ENCODE measurements at regions not wholly inside any gene's neighbourhood (a gene's known extent, or its start where the extent isn't known, plus 50 kb on each side); places are given as distances from the start of the nearest gene placed in this dataset.

DNA sequence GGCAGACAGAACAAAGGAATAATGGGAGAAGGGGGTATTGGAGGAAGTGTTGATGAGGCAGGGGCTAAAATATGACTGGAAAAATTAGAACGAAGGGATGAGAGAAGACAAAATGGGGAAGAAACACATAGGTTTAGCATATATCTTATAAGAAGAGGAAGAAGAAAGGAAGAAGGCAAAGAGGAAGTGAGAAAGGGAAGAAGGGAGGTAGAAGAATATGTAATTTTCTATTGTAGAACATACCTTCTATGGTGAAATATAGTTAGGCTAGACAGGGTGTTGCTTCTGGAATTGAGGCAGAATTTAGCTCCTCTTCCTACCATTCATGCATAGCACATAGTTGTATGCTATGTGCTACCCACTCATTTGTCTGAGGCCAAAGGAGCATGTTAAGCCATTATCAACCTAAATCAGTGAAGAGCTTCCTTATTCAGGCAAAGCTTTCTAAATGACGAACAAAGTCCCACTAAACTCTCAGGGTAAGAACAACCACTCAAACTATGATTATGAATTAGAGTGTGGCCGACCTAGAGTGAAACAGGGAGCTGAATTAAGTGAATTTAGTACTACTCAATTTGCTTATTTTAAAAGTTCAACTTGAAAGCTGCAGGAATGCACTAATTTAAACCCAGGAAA lies 180.9 kb upstream of the GALNT5 start:
- DNase-seq = no peak

DNA sequence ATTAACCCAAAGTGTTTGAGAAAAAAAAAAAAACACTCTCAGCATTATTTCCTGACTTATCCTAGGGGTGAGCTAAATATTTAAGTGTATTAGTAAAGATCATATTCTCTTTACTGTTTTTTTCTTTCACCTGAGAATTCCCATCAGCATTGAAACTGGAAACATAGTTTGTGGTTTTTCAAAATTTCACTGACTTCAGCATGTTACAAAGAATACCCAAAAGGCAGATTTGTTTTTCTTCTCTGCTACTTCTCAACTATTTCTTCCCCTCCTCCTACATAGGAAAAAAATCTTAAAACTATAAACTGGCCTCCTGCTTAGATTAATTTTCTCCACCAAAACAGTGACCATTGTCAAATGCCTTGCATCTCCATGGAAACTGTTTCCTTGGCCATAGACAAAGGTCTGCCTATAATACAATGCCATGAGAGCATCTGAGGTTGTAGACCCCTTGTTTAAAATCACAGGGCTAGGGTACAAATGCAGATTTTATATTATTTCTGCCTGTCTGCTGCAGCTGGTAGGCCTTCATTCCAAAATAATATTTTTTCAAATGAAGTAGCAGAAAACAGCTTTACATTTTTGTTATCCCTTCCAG lies 179.7 kb upstream of the GALNT5 start:
- DNase-seq = no peak

DNA sequence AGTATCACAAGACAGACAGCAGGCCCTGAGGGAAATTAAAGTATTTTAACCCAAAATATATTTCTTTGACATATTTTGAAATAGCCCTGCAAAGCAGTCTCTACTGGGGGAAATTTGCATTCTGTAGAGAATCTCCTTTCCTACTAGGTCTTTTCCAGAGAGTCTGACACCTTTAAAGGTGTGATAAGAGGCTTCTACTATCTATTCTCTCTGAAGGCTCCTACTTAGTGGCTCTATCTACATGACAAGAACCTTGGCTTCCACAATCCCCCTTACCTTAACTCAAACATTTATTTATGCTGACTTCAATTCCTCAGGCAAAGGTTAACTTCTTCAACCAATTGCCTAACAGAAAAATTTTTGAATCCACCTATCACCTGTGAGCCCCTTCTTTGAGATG lies 174.6 kb upstream of the GALNT5 start:
- no peak for DNase-seq

DNA sequence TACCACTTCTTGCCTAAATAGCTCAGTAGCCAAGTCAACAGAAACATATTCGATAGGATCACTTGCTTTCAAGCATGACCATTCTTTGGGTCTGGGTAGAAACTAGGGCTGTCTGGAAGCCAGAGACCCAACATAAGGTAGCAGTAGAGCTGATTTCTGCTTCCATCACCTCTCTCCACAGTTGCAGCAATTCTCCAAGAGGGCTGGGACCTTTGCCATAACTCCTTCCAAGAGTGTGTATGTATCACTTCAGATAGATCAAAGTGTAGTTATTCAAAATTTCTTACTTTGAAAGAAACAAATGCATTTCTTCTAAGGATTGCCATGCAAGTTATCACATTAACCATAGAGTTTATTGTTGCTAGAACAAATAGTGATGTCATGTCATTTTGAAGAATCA lies 172.0 kb upstream of the GALNT5 start:
- DNase-seq = no peak

DNA sequence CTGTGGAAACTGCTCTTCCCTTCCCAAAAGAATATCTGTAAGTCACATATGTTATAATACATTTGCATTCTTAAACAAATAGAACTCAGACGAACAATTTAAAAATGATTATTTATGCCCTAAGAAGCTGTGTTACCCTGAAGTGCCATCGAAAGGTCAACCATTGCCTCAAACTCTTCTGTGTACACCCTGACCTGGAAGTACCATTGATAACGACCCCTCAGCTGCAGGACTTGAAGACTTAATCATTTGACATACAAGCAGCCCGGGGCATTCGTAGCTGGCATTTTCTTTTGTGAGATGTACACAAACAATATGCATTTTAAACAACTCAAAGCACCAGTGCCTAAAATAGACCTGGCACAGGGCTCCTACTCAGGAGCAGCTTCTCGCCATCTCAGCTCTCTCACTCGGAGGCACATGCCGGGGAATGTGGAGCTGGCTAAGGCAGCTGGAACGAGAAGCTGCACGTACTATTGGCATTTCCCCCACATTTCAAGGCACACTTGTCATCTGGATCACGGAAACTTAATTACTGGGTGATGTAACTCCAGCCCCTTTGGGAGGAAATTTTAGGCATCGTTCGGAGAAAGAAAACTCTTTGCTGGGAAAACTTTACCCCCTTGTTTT lies 170.0 kb upstream of the GALNT5 start:
- no peak for DNase-seq

DNA sequence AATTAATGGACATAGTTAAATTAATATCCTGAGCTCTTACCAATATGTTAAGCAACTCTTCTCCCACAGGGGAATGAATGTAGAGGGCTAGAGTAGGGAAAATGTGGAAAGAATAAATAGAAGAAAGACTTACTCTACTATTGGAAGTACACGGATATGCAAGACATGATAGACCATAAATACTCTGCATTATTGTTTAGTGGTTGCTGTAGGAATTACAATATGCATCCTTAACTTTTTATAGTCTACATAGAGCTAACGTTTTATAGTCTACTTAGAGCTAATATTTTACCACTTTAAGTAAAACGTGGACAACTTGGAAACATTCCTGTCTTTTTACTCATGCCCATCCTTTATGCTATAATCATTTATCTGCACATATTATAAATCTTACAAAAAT lies 163.8 kb upstream of the GALNT5 start:
- no peak for DNase-seq

DNA sequence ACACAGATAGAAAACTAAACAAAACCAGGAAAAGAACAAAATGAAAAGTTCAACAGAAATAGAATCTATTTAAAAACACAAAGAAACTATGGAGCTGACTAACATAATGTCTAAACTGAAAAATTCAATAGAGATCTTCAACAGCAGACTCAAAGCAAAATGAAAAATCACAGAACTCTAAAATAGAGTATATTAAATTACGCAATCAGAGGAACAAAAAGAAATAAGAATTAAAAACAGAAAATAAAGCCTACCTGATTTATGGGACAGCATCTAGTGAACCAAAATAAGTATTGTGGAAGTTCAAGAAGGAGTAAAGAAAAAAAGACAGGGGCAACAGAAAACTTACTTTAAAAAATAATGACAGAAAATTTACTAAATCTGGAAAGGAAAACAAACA lies 152.1 kb upstream of the GALNT5 start:
- DNase-seq = no peak

DNA sequence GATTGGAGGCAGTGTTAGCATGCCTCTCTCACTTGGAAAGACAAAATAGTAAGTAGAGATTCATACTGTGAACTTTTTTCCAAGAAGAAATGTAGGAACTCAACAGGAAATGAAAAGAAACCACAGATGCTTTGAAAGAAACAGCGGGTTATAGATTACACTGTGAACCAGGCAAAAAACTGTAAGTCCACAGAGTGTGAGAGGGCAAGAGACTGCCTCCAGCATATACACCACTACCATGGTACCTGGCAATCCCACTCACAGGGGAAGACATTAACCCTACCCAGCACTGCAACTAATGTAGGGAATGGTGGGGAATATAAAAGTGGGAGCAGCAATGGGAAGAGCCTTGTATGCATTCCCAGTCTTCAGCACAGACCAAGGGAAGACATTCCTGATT lies 150.6 kb upstream of the GALNT5 start:
- no peak for DNase-seq

DNA sequence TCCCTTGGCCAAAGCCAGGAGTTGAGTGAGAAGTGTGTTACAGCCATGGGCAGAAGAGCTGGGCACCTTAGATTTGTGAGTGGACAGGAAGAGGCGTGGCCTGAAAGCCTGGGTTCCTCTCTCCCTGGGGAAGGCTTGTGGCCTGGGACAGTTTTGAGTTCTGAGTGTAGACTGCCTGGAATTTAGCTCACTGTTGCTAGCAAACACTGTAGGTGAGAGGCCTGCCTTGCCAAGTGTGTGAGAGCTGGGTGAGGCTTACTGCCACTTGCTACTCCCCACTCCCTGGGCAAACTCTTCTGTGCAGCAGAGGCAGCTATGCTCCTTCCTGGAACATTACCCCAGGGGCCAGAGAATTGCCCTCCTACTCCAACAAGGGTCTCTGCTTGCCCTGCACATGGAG lies 150.0 kb upstream of the GALNT5 start:
- no peak for DNase-seq

DNA sequence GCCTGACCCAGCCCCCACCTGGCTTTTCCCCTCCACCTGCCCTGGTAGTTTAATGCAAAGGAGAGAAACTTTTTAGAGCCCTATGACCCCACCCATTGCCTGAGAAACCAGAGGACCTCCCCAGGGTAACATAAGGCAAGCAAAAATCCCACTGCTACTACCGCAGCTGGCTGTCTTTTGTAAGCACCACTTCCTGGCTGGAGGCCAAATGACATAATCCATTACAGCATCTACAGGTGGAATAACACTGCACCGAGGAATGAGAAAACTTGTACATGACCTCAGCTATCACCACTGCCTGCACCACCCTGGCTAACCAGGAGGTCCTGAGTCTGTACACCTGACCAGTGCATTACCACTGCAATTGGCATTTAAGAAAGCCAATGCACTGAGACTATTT lies 149.6 kb upstream of the GALNT5 start:
- no peak for DNase-seq

DNA sequence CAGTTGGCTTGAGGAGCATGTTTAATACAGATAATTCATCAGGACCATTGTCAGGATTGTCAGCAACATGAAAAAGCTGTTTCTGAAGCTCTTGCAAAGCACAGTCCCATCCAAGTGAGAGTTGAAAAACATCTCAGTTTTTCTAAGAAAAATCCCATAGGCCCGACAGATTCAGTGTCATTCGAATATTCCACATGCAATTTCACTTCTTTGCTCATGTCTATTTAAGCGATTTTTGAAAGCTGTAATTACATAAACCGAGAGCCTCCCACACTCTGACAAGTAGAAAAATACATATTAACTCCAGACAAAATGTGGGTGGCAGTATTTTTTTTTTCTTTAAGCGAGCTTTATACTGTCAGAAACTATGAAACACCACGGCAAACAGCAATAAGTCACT lies 134.7 kb upstream of the GALNT5 start:
- DNase-seq = no peak

DNA sequence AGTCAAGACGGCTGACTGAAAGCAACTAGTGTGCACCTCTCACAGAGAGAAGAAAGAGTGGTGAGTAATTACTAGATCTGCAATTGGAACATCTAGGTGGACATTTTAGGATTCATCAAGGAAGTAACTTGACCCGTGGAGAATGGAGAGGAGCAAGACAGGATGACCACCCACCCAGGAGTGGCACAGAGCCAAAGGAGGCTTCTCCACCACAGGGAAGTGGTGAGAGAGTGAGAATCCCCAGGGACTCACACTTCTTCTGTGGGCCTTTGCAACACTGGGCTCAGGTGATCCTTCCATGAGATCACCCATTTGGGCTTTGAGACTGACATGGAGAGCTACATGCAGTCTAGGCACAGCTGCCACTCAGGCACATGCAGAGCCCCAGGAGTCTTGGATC lies 132.8 kb upstream of the GALNT5 start:
- no peak for DNase-seq

DNA sequence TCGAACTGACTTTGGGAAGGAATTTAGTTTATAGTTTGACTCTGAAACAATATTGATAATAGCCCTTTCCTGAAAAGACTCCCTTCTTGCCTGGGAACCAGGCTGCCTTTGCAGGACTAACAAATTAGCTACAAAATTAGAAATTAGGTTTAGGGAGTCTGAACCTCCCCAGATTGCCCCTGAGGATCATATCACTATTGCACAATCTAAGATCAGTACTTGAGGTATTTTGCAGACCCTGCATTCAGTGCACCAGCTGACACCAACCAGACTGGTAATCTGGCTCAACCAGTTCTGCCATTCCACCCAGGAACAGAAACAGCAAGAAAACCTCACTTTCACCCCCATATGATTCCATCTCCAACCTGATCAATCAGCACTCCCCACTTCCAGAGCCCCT lies 131.8 kb upstream of the GALNT5 start:
- no peak for DNase-seq

DNA sequence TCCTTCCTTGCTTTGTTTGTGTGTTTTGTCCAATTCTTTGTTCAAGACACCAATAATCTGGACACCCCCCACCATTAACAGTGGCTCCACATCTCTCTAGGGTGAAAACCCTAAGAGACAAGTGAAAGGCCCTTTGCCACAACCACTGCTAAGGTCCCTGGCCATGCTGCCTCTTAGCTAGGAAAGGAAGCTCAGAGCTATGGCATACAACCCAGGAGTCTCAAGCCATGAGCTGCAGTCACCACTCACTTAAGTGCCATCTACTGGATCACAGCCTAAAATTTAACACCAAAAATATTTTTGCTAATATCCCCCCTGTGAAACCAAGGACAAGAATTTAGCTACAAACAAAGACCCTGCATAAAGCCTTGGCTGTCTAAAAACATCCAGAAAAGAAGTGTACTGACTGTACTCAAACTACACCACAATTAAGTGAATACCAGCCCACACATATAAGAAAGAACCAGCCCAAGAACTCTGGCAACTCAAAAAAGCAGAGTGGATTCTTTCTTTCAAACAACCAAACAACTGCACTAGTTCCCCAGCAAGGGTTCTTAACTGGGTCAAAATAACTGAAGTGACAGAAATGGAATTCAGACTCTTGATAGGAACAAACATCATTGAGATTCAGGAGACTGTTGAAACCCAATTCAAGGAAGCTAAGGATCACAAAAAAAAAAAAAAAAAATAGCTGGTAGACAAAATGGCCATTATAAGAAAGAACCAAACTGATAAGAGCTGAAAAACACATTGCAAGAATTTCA lies 130.1 kb upstream of the GALNT5 start:
- no peak for DNase-seq

DNA sequence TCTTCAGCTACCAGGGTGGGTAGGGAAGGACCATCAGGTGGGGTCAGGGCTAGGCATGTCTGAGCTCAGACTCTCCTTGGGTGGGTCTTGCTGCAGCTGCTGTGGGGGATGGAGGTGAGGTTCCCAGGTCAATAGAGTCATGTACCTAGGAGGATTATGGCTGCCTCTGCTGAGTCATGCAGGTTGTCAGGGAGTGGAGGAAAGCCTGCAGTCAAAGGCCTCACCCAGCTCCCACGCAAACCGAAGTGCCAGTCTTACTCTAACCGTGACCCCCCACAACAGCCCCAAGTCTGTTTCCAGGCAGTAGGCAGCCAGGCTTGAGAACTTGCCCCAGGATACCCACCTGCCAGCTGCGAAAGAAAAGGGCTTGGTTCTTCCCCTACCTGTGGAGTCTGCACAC lies 113.6 kb upstream of the GALNT5 start:
- no peak for DNase-seq

DNA sequence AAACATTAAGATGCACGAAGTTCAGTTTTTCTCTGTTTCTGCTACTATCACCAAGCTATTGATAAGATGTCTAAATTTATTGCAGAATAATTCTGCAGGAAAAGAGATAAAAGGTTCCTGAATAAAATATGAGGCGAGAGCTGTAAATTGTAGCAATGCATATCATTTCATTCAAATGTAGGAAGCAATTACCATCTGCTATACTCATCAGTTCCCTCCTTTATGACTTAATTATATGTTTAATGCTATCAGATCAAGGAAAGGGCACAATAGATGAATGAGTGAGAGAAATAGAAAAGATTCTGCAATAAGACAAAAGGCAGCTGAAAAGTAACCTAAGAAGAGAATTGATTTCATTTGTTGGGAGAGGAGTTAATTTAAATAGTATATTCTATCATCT lies 108.2 kb upstream of the GALNT5 start:
- DNase-seq = no peak

DNA sequence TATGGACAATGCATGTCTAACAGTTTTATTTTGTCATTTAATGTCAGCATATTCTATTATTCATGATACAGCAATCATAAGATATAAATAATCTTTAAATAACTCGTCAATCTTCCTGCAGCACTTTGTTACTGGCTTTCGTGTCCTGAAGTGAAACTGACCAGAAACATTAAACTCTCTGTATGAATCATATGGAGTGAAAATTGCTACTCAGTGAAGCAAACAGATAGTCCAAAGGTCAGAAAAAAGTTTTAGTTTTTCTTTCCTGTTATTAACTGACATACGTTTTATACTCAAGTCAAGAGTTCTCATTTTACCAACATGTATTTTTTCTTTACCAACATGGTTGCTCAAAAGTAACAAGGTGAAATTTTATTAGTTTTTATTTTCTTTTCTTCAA lies 106.8 kb upstream of the GALNT5 start:
- no peak for DNase-seq

DNA sequence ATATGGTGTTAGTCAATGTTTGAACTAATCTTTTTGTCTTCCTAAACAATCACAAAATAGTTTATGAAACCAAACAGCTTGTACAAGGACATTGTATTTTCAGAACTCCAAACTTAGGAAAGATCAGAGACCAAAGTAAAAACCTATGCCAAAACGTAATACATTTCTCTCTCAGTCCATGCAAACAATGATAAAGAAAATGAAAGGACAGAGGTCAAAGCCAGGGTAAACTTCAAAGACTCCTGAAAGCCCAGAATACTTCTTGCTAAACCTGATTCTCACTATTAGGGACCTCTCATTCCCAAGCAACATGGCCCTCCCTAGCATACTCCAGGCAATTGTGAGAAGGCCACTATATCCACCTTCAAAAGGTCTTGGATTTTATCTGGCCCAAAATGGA lies 105.1 kb upstream of the GALNT5 start:
- no peak for DNase-seq

DNA sequence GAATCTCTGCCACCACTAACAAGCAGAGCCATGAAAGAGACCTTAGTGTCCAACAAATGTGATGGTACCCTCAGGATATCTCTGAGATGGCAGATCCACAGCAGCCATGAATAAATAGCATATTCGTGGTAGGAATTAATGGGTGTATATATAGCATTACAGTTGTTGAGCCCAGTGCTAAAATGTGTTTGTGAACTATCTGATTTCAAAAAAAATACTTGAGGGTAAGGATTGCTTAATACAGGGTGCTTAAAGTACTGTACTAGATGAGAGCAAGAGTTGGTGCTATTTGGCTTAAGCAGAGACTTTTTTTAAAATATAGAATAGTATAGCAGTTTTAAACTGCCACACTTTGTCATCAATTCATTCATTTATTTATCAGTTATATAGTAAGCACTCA lies 101.5 kb upstream of the GALNT5 start:
- DNase-seq = no peak

DNA sequence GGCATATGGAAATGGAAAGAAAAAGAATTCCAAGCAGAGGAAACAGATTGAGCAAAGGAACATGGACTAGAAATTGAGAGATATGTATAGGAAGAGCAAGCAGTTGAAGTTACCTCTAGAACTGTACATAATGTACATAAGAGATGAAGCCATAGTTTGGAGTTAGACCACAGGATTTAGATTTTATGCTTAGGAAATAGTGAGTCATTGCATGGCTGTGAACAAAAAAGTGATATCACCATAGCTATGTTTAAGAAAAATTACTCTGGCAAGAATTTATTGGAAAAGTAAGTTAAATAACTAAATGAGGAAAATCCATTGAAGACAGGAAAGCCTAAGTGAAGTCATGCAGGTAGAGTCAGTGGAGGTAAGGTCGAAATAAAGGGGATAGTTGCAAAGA lies 99.4 kb upstream of the GALNT5 start:
- no peak for DNase-seq

DNA sequence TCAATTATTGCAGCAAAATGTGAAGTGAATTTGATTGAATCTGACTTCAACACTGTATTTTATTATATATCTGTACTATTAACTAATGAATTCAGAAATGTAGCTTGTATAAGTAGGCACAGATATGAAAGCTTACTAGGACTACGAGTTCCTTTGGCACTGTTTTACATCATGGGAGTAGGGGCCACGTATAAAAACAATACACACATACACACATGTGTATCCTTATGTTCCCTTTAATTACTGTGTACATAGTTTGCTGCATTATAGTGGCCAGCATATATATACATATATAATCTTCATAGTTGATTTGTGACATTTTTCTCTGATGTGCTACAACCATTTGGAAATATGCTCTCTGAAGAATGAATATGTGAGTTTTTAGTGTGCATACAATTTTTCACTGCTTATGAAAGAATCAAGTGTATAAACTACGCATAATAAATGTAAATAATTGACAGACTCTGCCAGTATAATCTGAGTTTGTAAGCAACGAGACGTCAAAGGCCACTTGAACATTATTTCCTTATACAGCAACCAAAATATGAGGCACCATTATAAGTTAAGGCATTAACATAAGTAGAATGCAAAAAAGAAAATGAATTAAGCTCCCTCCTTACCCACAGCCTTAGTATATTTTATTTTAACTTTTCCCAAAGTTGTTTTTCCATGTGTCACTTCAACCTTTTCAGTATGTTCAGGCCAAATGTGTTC lies 98.1 kb upstream of the GALNT5 start:
- DNase-seq = no peak

DNA sequence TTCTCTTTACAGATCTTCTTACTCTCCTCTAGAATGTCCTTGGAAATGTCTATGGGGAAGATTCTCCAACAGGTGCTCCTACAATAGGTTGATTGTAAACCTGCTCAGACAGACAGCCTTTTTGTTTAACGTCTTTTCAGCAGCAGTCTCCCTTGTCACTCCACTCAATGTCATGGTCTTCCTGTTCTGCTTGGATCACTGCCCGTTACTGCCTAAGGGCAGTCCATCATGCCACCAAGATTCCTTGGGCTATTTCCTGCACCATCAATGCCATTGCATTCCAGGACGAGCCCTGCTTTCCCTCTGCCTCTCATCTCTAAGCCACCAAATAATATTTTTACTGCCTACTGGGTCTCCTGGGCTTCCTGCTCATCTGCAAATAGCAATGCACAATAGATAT lies 97.4 kb upstream of the GALNT5 start:
- no peak for DNase-seq

DNA sequence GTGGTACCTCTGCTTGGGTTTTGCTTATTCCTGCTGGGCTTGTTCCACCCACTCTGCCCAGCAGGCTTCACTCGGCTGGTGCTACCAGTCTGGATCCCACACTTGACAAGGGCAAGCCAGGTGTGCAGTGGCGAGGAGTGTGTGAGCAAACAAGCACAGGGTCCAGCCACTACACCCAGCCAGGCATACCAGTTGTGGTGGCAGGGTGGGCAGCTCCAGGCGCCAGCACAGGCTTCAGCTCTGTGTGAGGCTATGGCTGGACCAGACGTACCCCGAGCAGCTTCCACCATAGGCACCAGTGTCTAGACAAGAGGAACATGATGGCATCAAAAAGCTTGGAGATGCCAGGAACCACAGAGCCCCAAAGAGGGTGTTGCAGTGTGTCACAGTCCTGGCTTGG lies 93.1 kb upstream of the GALNT5 start:
- DNase-seq = no peak

DNA sequence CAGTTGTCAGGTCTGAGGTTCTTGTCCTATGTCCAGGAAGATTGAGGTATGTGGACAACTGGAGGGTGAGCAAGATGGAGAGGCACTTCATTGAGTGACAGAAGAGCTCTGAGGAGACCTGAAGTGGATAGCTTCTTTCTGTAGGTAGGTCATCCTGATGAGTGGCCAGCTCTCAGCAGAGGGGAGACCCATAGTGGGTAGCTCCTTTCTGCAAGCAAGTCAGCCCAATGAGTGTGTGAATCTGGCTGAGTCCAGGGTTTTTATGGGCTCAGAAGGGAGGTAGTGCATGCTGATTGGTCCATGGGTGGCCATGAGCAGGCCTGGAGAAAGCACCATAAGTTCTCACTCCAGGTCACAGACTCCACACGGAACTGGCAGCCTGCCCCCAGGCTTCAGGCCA lies 92.6 kb upstream of the GALNT5 start:
- no peak for DNase-seq
